HG03280 (cell line): ENCODE measurements at regions not wholly inside any gene's neighbourhood (a gene's known extent, or its start where the extent isn't known, plus 50 kb on each side); places are given as distances from the start of the nearest gene placed in this dataset.
"Not testable (repeated sequence)": the region's sequence is repeated elsewhere in the genome, so short reads cannot be mapped to it uniquely, and the experiment has no call there.

Experiments
- ATAC-seq: cut with Tn5 transposase; IDR thresholded peaks from one replicate; pipeline ENCODE4 v1.9.1; 2021; ENCODE audit warnings: mild to moderate bottlenecking, moderate library complexity; ENCODE audit not compliant: unreplicated experiment

- no peak for ATAC-seq
Observed at GRCh38 chr2:37569131-37569823, 102.2 kb downstream of the CDC42EP3 start.

DNA sequence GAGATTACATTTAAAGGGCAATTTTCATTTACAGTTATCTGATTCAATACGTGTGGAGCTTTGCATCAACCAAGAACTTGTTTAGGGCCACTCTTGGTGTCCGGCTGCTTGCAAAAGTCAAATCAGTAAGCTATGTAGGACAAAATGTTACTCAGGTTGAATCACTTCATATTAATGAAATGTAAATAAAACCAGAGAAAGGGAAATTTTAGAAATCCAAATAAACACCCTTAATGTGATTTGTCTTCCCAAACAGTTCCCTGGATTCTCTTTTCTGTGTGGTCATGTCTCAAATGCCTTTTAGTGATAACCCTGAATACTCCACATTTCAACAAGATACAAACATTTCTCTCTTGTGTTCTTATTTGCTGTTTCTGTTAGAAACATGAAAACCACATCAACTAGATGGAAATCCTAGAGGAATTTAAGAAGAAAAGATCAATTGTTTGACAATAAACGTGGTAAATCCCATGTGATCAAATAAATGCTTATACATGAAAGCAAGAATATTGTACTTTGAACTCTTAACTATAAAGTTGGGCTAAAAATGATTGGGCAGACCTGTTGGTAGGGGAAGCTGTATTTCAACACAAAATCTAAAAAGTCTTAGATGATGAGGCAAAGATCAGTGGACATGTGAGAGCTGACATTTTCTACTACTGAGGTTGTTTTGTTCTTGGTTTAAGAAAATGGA, 101.3 kb downstream of the CDC42EP3 start:
- no peak for ATAC-seq

DNA sequence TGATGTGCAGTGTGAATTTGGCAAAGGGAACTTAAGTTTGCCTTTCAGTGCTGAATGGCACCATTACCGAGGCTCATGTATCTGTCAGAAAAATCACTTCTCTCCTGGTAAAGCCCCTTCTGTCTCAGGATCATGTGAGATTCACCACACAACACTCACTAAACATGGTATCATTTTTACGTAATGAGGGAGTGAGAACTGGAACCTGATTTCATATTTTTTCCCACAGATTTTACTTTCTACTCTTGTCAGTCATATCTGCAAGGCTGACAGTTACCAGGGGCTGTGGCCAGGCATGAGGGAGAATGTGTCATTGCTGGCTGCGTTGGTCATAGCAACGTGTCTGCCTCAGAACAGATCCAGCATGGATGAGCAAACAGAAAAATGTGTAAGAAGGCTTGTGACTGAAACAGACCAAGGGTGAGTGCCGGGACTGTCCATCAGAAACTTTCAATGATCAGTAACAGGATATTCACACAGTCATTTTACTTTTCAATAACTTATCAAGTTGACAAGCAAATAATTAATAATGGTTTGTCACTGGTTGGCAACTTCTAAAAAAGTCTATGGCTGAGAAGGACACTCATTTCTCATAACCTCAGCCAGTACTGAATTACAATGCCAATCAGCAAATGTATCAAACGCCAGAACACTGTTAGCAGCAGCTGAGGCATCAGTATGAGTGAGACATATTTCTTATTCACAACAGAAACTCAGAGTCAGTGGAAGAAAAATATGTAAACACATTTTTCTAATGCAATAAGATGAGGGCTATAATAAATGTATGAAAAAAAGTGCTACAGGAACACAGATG, 100.5 kb downstream of the CDC42EP3 start:
- ATAC-seq: peak; percentile 90

DNA sequence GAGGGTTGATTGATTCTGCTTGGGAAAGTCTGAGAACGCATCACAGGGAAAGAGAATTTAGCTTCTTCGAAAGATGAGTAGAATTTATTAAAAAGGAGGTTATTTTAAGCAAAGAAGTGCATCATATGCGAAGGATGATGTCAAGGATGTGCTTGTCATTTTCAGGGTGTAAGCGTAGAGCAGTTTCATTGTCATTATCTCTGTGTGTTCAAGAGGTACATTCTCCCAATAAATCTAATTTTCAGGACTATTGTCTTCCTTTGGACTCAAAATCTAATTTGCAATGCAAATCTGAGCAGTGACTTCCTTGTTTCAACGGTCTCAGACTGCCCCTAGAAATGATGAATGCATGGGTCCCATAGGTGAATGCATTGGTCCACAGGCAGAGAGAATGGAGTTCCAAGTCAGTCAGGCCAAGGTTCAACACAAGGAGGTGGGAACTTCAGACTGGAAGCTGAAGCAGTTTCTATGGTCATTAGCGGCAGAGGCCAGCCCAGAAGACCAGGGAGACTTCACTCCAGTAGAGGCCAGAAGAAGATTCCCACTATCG, 99.8 kb downstream of the CDC42EP3 start:
- ATAC-seq: no peak

DNA sequence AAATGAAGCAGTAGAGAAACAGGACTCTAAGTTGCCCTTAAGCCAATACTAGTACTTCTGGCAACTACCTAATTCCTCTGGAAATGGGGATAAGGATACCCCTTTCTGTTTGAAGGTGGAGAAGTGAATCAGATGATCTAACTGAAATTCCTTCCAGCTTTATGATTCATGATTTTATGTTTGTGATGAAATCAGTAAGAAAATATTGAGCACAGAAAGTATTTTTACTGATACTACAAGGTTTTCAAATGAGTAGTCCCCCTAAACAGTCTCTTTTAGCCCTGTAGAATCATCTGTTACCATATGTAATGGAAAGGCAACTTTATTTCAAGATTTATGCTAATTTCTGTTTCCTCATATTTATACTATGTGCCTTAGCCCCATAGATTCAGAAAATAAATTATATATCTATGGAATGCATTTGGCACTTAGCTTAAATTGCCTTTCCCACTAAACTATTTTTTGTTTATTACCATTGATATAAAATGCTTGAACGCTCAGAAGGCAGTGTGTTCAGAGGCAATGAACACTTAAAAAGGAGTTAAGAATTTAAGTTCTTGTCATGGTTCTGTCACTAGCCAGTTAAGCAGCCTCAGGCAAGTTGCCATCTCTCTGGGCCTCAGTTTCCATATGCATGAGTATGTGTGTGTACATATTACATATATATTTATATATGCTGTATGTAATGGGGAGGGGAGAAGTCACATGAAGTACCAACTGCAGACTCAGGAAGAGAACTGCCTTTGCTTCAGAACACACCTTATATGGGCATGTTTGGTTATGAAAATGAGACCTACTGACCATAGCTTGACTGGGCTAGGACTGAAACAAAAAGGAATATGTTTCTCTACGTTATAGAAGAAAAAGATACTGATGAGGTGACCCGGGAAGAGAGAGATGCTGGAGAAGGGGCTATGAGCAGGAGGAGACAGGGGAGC, 97.7 kb downstream of the CDC42EP3 start:
- ATAC-seq: peak; percentile 50

DNA sequence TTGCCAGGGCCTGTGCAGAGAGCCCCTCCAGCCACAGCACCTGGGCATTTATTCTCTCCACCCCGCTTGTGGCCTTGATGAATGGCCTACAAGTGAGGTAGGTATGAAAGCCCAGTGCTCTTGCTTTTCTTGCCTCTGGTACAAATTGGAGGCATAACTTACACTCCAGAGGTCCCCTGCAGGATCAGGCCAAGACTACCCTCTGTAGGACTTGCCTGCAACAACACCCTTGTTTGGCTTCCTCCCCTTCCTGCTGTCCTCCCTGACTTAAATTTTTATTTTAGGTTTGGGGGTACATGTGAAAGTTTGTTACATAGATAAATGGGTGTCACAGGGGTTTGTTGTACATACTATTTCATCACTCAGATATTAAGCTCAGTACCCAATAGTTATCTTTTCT, 95.7 kb downstream of the CDC42EP3 start:
- no peak for ATAC-seq

DNA sequence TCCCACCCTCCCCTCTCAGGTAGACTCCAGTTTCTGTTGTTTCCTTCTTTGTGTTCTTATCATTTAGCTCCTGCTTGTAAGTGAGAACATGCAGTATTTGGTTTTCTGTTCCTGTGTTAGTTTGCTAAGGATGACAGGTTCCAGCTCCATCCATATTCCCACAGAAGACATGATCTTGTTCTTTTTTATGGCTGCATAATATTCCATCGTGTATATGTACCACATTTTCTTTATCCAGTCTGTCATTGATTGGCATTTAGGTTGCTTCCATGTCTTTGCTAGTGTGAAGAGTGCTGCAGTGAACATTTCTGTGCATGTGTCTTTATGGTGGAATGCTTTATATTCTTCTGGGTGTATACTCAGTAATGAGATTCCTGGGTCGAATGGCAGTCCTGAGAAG, 95.2 kb downstream of the CDC42EP3 start:
- ATAC-seq: not testable (repeated sequence)

DNA sequence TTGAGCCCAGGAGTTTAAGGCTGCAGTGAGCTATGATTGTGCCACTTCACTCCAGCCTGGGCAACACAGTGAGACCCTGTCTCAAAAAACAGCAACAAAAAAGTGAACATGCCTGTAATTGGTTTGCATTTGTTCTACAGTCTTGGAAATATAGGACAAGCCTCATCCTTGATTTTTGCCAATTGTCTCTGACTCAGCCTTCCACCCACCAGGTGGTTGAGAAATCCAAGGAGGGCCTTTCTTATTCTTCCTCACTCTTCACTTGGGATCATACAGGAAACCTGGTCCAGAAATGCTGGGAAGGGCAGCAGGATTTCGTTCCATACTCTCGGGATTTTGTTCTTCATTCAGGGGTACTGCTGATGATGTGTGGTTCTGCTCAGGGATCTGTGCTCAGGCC, 94.6 kb downstream of the CDC42EP3 start:
- no peak for ATAC-seq

DNA sequence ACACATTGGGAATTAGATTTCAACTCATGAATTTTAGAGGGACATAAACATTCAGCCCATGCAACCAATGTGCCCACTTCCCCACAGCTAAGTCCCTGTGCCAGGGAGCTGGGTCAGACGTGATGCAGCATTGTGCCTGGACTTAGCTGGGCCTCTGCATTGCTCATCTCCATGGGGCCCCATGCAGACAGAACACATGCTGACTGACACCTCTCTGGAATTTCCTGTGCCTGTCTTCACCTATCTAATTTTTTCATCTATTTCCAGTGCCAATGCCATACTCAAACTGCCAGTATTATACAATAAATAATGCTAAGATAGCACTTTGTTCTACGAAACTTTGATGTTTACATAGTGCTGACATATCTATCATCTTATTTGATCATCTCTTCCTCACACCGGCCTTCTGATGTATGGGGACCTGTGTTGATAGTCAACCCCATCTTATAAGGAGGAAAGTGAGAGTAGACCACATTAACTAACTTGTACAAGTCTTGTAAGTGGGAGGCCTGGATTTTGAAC, 92.2 kb downstream of the CDC42EP3 start:
- no peak for ATAC-seq

DNA sequence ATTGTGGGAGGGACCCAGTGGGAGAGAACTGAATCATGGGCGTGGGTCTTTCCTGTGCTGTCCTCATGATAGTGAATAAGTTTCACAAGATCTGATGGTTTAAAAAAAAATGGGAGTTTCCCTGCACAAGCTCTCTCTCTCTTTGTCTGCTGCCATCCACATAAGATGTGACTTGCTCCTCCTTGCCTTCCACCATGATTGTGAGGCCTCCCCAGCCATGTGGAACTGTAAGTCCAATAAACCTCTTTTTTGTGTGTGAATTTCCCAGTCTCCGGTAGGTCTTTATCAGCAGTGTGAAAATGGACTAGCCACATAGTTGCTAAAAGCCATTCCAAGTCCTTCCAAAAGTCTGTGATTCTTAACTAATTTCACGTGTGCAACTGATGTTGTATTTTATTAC, 91.5 kb downstream of the CDC42EP3 start:
- ATAC-seq: not testable (repeated sequence)

- ATAC-seq: no peak
Observed at GRCh38 chr2:37581433-37581832, 90.0 kb downstream of the CDC42EP3 start.

GRCh38 chr2:37582481-37583220, 88.8 kb downstream of the CDC42EP3 start:
- no peak for ATAC-seq

- ATAC-seq: no peak
Observed at GRCh38 chr2:37583402-37583801, 88.0 kb downstream of the CDC42EP3 start.

DNA sequence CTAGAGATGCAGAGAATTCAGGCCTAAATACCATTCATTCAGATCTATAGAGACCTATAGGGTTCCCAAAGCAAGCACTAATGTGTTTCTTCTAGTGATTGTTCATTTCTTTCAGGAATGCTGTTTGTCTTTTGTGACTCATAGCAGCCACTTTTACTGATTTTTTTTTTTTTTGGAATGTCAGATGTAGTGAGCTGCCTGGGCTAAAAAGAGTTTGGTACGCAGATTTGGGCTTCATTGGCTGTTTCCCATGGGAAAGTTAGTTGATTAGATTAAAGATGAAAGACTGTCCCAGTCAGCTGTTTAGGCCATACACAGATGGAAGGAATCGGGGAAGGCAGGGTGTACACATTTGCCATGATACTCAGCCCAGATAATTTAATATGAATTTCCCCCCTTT, 87.6 kb downstream of the CDC42EP3 start:
- no peak for ATAC-seq

DNA sequence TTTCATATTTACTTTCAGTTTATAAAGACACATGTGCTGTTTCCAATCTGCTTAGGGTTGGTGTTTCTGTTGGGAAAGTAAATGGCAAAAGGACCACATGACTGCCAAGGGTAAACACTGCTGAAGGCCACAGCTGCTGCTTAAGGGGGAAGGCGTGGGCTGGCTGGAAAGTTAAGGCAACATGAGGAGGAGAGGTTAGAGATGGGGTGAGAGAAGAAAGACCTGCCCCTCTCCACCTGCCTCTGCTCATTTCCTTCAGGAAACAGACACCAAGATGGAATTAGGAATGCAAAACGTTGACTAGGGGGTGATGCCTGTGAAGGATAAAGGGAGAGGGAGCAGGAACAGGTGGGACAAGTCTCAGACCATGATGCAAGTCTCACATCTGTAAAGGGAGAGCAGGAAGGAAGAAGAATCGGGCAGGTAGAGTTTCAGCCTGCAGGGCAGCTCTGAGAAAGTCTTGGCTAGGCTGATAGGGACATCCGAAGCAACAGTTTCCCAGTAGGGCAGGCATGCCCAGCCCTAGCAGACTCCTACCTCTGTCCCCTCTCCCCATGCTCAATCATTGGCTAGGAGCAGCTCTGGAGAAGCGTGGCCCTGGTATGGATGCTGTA, 86.0 kb downstream of the CDC42EP3 start:
- ATAC-seq: no peak

GRCh38 chr2:37585982-37586621, 85.3 kb downstream of the CDC42EP3 start:
- ATAC-seq: peak; percentile 55

DNA sequence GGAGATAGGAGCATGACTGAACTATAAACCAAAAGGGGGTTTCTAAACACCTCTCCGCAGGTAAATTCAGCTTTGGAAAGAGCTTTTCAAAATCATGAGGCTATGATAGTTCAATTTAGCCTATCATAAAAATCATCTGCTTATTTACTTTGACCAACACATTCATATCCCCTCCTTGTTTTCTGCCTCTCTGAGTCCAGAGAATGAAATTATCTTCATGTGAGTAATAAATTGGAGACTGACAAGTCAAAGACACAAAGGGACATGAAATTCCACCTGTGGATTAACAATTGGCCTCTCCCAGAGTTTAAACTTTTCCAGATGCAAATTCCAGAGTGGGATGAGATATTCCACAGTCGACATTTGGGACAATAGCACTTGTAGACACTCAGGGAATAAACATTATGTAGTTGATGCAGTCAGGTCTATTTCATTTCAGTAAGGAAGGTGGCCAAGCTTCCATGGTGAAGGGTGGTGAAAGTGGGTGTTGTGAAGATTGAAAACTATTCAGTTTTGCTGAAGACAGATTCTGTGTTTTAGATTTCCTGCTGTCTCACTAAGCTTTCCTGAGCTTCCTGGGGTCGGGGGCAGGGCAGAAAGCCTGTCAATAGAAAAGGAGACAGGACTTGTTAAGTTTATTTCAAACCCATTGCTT, 84.7 kb downstream of the CDC42EP3 start:
- no peak for ATAC-seq

GRCh38 chr2:37587817-37588216, 83.6 kb downstream of the CDC42EP3 start:
- no peak for ATAC-seq
